Ishikawa (cell line): ENCODE measurements at regions not wholly inside any gene's neighbourhood (a gene's known extent, or its start where the extent isn't known, plus 50 kb on each side); places are given as distances from the start of the nearest gene placed in this dataset.

Experiments
- CEBPB ChIP-seq: IDR thresholded peaks from 2 replicates; pipeline ENCODE4 v1.6.1; 2012
- CREB1 ChIP-seq: IDR thresholded peaks from 2 replicates; pipeline ENCODE4 v1.6.1; 2012; ENCODE audit warnings: low read depth
- EGR1 ChIP-seq: IDR thresholded peaks from 2 replicates; pipeline ENCODE4 v1.6.1; 2012
- EP300 ChIP-seq: IDR thresholded peaks from 2 replicates; pipeline ENCODE4 v1.6.1; 2012; ENCODE audit warnings: borderline replicate concordance
- FOXM1 ChIP-seq: IDR thresholded peaks from 2 replicates; pipeline ENCODE4 v1.6.1; 2012; ENCODE audit warnings: low read depth, borderline replicate concordance
- MAX ChIP-seq: IDR thresholded peaks from 2 replicates; pipeline ENCODE4 v1.6.1; 2012
- NFIC ChIP-seq: IDR thresholded peaks from 2 replicates; pipeline ENCODE4 v1.6.1; 2012
- RAD21 ChIP-seq: IDR thresholded peaks from 2 replicates; pipeline ENCODE4 v1.6.1; 2012; ENCODE audit warnings: low read depth
- TAF1 ChIP-seq: IDR thresholded peaks from 2 replicates; pipeline ENCODE4 v1.6.1; 2012; ENCODE audit warnings: low read depth, mild to moderate bottlenecking
- TCF12 ChIP-seq: IDR thresholded peaks from 2 replicates; pipeline ENCODE4 v1.6.1; 2012; ENCODE audit warnings: low read depth
- TEAD4 ChIP-seq: IDR thresholded peaks from 2 replicates; pipeline ENCODE4 v1.6.1; 2012
- USF1 ChIP-seq: IDR thresholded peaks from 2 replicates; pipeline ENCODE4 v1.6.1; 2012
- YY1 ChIP-seq: IDR thresholded peaks from 2 replicates; pipeline ENCODE4 v1.6.1; 2012; ENCODE audit warnings: low read depth
- ZBTB7A ChIP-seq: IDR thresholded peaks from 2 replicates; pipeline ENCODE4 v1.6.1; 2012; ENCODE audit warnings: low read depth
- TF ChIP-seq, protein P1 (sequence below): IDR thresholded peaks from 2 replicates; pipeline ENCODE4 v1.6.1; 2012; ENCODE audit warnings: low read depth, mild to moderate bottlenecking

DNA sequence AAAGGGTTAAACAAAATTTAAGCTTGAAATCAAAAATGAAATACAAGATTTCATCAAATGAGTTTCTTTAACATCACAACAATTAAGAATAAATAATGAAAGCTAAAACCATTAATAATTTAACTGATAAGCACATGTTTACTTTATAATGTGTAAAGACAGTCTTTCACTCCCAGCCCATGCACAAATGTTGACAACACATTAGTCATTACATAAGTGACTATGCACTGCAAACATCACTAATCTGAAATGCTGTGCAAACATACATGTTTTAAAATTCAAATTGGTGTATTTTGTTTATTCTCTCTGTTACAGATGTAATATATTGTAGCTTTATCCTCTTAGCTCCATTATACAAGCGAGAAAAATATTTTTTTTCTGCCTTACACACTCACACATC is 220.6 kb upstream of the CPXCR1 start:
- TF ChIP-seq EP300 (no peak), TAF1 (no peak), TCF12 (no peak), CREB1 (no peak), CEBPB (no peak), EGR1 (no peak), YY1 (no peak), RAD21 (no peak), ZBTB7A (no peak), TEAD4 (no peak), FOXM1 (no peak), MAX (no peak), NFIC (no peak), USF1 (no peak)
- TF ChIP-seq, protein P1, sequence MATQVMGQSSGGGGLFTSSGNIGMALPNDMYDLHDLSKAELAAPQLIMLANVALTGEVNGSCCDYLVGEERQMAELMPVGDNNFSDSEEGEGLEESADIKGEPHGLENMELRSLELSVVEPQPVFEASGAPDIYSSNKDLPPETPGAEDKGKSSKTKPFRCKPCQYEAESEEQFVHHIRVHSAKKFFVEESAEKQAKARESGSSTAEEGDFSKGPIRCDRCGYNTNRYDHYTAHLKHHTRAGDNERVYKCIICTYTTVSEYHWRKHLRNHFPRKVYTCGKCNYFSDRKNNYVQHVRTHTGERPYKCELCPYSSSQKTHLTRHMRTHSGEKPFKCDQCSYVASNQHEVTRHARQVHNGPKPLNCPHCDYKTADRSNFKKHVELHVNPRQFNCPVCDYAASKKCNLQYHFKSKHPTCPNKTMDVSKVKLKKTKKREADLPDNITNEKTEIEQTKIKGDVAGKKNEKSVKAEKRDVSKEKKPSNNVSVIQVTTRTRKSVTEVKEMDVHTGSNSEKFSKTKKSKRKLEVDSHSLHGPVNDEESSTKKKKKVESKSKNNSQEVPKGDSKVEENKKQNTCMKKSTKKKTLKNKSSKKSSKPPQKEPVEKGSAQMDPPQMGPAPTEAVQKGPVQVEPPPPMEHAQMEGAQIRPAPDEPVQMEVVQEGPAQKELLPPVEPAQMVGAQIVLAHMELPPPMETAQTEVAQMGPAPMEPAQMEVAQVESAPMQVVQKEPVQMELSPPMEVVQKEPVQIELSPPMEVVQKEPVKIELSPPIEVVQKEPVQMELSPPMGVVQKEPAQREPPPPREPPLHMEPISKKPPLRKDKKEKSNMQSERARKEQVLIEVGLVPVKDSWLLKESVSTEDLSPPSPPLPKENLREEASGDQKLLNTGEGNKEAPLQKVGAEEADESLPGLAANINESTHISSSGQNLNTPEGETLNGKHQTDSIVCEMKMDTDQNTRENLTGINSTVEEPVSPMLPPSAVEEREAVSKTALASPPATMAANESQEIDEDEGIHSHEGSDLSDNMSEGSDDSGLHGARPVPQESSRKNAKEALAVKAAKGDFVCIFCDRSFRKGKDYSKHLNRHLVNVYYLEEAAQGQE = no peak

DNA sequence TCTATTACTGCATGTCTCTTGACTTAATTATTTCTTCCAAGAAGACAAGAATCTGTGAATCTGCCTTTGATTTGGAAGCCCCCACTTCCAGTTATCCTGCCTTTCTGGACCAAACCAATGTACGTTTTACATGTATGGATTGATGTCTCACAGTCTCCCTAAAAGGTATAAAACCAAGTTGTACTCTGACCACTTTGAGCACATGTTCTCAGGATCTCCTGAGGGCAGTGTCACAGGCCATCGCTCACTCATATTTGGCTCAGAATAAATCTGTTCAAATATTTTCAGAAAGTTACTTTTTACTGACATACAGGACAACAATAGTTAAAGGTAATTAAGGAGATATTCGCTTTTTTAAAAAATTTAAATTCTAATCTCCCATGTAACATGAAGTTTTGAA is 188.6 kb upstream of the CPXCR1 start:
- TF ChIP-seq ZBTB7A (no peak), USF1 (no peak), MAX (no peak), YY1 (no peak), TEAD4 (no peak), TAF1 (no peak), EGR1 (no peak), RAD21 (no peak), FOXM1 (no peak), CREB1 (no peak), EP300 (no peak), NFIC (no peak), CEBPB (no peak), TCF12 (no peak)
- TF ChIP-seq, protein P1 = no peak

GRCh38 chrX:88560673-88561330 is 186.2 kb upstream of the CPXCR1 start:
- TF ChIP-seq EGR1 (no peak), TAF1 (no peak), NFIC (no peak), TCF12 (no peak), FOXM1 (no peak), TEAD4 (no peak), MAX (no peak), ZBTB7A (no peak), EP300 (no peak), CREB1 (no peak), CEBPB (no peak), YY1 (no peak), RAD21 (no peak), USF1 (no peak)
- TF ChIP-seq, protein P1 = no peak

GRCh38 chrX:88584283-88584682 is 162.7 kb upstream of the CPXCR1 start:
- TF ChIP-seq FOXM1 = no peak
- TF ChIP-seq TEAD4 = no peak
- no peak for TF ChIP-seq EGR1
- no peak for TF ChIP-seq RAD21
- no peak for TF ChIP-seq ZBTB7A
- TF ChIP-seq EP300 = no peak
- no peak for TF ChIP-seq YY1
